Uterus (tissue), 2 donors: ENCODE measurements at regions not wholly inside any gene's neighbourhood (a gene's known extent, or its start where the extent isn't known, plus 50 kb on each side); places are given as distances from the start of the nearest gene placed in this dataset.

Source experiments
- CTCF ChIP-seq, 4 experiments: fragments of 200-600 bp in 2 of 4; fragments of 450-650 bp in 2 of 4; sonication (generic) in 2 of 4; IDR thresholded peaks; one replicate each; pipeline ENCODE4 v1.5.1; 2016 to 2019; ENCODE audit warnings: antibody characterized with exemption in 4 of 4, mild to moderate bottlenecking in 2 of 4, moderate library complexity in 1 of 4
- POLR2A ChIP-seq, 2 donors: fragments of 450-650 bp; IDR thresholded peaks; one replicate each; pipeline ENCODE4 v1.6.1; 2016; ENCODE audit warnings: antibody characterized with exemption in 2 of 2, mild to moderate bottlenecking in 1 of 2, moderate library complexity in 1 of 2

- TF ChIP-seq CTCF (IDR thresholded peaks at IDR 0.05), result no peak
- no peak for TF ChIP-seq POLR2A (IDR thresholded peaks at IDR 0.05)
These were observed 717.9 kb downstream of the AMY1C start for GRCh38 chr1:104467590-104467989.
